ENCODE measurements at regions not wholly inside any gene's neighbourhood (a gene's known extent, or its start where the extent isn't known, plus 50 kb on each side); places are given as distances from the start of the nearest gene placed in this dataset.

- WGBS, 2 donors: 25 to 59% methylated on average over 8 of the region's 8 CpGs
- Histone ChIP-seq H3K4me1 (peaks cover 6 to 18% of the 10 kb centered on the region in 2 donors), H3K27me3 (no peaks in the 10 kb centered on the region), H3K4me3 (replicated peaks in 1 of 3) (no peak overlapping the region), H3K9me3 (no peaks in the 10 kb centered on the region), H3K36me3 (no peaks in the 10 kb centered on the region), H3K27ac (peak overlapping the region; percentile 2 to 60 (median 27))
- DNase-seq: peak in 1 of 2 donors; percentile 57
- no peak for TF ChIP-seq CTCF (IDR thresholded peaks at IDR 0.05)
- TF ChIP-seq POLR2A (IDR thresholded peaks at IDR 0.05): no peak
- intact Hi-C loops (cut with DNase I): no loop called here
Observed at GRCh38 chr2:196268538-196269338, 97.4 kb upstream of the STK17B start.

- Histone ChIP-seq H3K27me3 (no peaks in the 10 kb centered on the region), H3K36me3 (no peaks in the 10 kb centered on the region), H3K27ac (no peak overlapping the region), H3K9me3 (no peaks in the 10 kb centered on the region), H3K4me3 (replicated peaks in 1 of 3) (no peak overlapping the region), H3K4me1 (peaks cover 20 to 35% of the 10 kb centered on the region in 2 donors)
- TF ChIP-seq POLR2A (IDR thresholded peaks at IDR 0.05) (no peak), CTCF (IDR thresholded peaks at IDR 0.05) (no peak)
- 93 to 95% methylated on average over 3 of the region's 3 CpGs for WGBS, 2 donors
- intact Hi-C loops (cut with DNase I): loop anchor here (10.0 kb wide), 1 partner anchor 197 kb away; no protein-coding TSS in a partner anchor
- no peak for DNase-seq
Observed at GRCh38 chr2:196271795-196272194, 100.4 kb upstream of the STK17B start.

- no peaks in the 10 kb centered on the region for H3K27me3 ChIP-seq
- peaks cover 15 to 20% of the 10 kb centered on the region in 2 donors for H3K4me1 ChIP-seq
- H3K36me3 ChIP-seq: no peaks in the 10 kb centered on the region
- intact Hi-C loops (cut with DNase I): loop anchor here (10.0 kb wide), 1 partner anchor 200 kb away; no protein-coding TSS in a partner anchor
- no peaks in the 10 kb centered on the region for H3K9me3 ChIP-seq
- no peak overlapping the region for H3K4me3 ChIP-seq (replicated peaks in 1 of 3)
- no peak for TF ChIP-seq POLR2A (IDR thresholded peaks at IDR 0.05)
- no peak for TF ChIP-seq CTCF (IDR thresholded peaks at IDR 0.05)
- H3K27ac ChIP-seq: peak overlapping the region in 2 of 3 donors; percentile 18 to 32
- DNase-seq: peak; percentile 17 to 30
- 18 to 21% methylated on average over 1 of the region's 1 CpG for WGBS, 2 donors
Observed at GRCh38 chr2:196274387-196274809, 103.0 kb upstream of the STK17B start.

GRCh38 chr2:196275646-196276352, 104.4 kb upstream of the STK17B start:
- Histone ChIP-seq H3K4me1 (peaks cover 15 to 20% of the 10 kb centered on the region in 2 donors), H3K9me3 (no peaks in the 10 kb centered on the region), H3K4me3 (replicated peaks in 1 of 3) (no peak overlapping the region), H3K36me3 (no peaks in the 10 kb centered on the region), H3K27ac (peak overlapping the region in 1 of 3 donors; percentile 4), H3K27me3 (no peaks in the 10 kb centered on the region)
- TF ChIP-seq CTCF (IDR thresholded peaks at IDR 0.05): no peak
- no peak for TF ChIP-seq POLR2A (IDR thresholded peaks at IDR 0.05)
- 71 to 76% methylated on average over 5 of the region's 5 CpGs for WGBS, 2 donors
- no peak for DNase-seq
- intact Hi-C loops (cut with DNase I): loop anchor here (10.0 kb wide), 1 partner anchor 201 kb away; no protein-coding TSS in a partner anchor

Data from thyroid gland (tissue), 4 donors.